Myocyte (in vitro differentiated cells): ENCODE measurements at regions not wholly inside any gene's neighbourhood (a gene's known extent, or its start where the extent isn't known, plus 50 kb on each side); places are given as distances from the start of the nearest gene placed in this dataset.
"Not testable (repeated sequence)": the region's sequence is repeated elsewhere in the genome, so short reads cannot be mapped to it uniquely, and the experiment has no call there.

ENCODE experiments used
- DNase-seq: peaks from one replicate; pipeline ENCODE4 v3.0.0-alpha.2; 2012; ENCODE audit warnings: low read depth

- DNase-seq = no peak
Observed at GRCh38 chr5:91243852-91244251, 139.3 kb downstream of the ARRDC3 start.

- no peak for DNase-seq
Observed at GRCh38 chr5:91243286-91243685, 139.8 kb downstream of the ARRDC3 start.

GRCh38 chr5:91241460-91241859 lies 141.7 kb downstream of the ARRDC3 start:
- not testable (repeated sequence) for DNase-seq

- DNase-seq = no peak
Observed at GRCh38 chr5:91240175-91240574, 142.9 kb downstream of the ARRDC3 start.

- no peak for DNase-seq
Observed at GRCh38 chr5:91235271-91235694, 147.8 kb downstream of the ARRDC3 start.

DNA sequence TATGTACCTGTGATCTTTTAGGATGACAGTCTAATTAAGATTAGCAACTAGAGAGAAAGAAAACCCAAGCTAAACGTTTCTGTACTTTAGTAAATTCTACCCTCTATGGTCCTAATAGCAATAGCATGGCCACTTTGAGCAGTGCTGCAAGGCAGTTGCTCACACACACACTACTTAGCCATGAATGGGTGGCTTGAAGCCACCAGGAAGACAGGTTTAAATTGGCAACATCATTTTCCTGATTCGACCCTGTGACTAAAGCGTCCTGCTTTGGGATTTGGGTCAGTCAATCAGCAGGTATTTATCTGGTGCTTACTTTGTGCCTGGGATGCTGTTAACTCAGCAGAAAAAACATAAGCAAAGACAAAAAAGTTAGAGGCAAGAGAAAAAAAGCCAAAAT lies 150.6 kb downstream of the ARRDC3 start:
- DNase-seq = no peak

DNA sequence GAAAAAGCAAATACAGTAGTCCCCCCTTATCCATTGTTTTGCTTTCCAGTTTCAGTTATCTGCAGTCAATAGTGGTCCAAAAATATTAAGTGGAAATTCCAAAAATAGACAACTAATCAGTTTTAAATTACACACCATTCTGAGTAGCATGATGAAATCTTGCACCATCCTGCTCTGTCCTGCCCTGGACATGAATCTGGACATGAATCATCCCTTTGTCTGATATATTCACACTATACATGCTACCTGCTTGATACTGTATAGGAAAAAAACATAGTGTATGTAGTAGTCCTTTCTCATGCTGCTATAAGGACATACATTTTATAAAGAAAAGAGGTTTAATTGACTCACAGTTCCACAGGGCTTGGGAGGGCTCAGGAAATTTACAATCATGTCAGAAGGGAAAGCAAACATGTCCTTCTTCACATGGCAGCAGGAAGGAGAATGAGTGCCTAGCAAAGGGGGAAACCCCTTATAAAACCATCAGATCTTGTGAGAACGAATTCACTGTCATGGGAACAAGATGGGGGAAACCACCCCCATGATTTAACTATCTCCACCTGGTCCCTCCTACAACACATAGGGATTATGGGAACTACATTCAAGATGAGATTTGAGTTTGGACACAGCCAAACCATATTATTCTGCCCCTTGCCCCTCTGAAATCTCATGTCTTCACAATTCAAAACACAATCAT lies 153.9 kb downstream of the ARRDC3 start:
- no peak for DNase-seq

DNA sequence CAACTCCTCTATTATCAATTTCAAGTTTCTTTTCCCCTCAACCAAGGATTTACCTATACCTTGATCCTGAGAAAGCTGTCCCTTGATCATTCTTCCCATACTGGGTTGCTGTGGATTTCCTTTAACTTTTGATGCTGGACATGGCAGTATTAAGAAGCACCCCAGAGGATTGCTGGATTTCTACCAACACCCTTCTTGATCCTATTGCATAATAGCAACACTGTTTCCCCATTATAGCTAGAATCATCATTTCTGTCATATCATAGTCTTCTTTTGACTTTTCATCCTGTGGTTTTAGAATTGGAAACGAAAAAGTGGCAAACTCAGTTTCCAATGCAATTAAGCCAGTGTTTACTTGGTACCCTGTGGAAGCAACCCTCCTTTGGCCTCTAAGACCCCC lies 154.9 kb downstream of the ARRDC3 start:
- no peak for DNase-seq

DNA sequence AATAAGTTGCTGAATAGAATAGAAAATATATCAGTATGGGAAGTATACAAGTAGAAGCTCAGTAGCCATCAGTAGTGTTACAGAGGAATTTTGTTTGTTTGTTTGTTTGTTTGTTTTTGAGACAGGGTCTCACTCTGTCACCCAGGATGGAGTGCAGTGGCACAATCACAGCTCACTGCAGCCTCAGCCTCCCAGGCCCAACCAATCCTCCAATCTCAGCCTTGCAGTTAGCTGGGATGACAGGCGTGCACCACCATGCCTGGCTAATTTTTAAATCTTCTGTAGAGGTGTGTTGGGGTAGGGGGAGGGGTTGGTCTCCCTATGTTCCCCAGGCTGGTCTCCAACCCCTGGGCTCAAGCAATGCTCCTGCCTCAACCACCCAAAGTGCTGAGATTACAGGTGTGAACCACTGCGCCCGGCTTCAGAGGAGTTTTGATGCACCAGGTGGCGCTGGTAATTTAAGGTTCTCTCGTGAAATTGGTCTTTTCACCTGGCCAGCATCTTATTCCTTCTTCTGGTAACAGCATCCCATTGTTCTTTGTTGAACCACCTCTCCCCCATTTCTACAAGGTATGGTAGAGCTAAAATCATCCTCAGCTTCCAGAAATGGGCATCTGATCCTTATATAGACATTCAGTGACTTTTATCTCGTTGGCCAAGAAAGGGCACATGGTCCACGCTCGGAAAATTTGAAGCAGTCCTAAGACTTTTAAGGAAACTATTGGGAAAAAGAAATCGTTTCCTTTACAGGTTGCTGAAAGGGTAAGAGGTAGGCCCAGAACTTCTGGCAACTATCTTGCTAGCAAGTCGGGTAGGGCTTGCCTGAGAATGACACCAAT lies 157.1 kb downstream of the ARRDC3 start:
- DNase-seq = no peak

DNA sequence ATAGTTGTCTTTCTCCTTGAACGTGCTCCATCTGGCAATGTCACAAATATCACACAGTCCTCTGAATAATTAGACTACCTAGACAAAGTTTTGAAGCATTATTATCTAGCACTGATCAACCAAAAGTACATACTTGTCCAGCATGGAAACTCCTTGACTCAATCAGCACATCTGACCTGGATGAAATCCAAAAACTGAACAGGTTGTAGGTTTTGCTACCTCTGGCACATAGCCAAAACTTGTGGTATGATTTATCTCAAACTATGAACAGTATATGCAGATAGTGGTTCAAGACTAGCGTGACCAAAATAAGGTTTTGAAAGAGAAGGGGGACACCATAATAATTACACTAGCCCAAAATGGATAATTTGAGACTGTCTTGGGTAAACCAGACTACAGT lies 158.1 kb downstream of the ARRDC3 start:
- DNase-seq = no peak

DNA sequence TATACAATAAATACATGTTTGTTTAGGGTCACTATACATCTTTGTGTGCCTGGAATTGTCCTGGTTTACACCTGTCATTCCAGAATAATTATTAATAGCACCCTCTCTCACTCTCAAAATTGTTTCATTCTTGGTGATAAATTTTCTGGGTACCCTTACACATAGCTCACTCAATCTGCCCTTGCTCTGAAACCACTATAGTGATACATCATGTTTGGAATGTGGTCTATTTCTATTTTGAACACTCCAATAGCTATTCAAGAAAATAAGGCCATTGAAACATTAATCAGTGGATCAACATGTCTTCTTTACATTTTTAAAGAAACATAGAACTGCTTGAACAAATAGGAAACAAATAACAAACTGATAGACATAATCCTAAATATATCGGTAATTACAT lies 158.7 kb downstream of the ARRDC3 start:
- peak; percentile 42 for DNase-seq

- DNase-seq = no peak
Observed at GRCh38 chr5:91223886-91224285, 159.2 kb downstream of the ARRDC3 start.

DNA sequence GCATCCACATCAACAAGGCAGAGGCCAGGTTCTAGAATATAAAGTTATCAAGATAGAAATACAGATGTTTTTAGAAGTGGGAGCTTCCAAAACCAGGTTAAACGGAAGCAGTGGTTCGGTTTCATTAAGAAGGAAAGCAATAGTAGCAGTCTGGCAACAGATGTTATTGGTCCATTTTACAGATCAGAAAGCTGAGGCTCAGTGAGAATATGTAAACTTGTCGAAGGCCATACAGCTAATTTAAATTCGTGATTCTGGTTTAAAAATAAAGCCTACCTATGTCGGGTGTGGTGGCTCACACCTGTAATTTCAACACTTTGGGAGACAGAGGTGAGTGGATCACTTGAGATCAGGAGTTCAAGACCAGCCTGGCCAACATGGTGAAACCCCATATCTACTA lies 160.6 kb downstream of the ARRDC3 start:
- DNase-seq = no peak

DNA sequence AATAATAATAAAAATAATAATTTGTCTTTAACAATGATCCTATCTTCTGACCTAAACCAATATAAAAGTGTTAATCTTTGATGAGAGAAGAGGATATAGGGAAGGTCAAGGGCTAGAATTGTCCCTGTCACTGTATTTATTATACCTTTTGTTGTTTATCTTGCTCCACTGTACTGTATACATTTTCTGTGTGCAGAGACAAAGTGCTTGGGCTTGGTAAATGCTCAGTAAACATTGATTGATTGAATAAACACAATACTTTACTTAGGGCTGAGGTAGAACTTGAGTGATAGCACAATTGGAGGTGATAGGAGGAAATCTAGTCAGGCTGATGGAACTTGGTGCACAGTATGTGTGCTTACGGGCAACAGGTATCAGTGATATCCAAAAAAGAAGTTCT lies 161.2 kb downstream of the ARRDC3 start:
- DNase-seq = no peak

DNA sequence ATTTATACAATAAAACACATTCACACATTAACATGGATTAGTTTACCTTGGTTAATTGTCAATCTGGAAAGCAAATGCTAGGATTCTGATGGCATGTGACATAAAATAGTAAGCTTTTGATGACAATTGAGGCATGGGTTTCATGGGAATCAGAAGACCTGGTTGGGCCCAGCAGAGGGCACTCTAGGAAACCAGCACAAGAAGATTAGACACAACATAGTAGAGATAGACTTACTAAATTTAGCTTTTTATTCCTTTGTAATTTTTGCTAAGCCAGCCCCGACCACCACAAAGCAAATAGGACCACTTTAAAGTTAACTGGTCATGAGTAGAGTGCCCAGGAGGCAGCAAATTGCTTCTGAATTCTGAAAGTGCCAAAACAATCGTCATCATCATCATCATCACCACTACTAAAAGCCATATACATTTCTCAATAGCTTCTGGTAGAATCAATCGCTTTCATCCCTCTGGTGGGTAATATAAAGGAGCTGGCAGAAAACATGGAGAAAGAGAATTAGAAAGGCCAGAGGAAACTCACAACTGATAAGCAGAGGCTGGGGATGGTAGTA lies 163.2 kb downstream of the ARRDC3 start:
- peak; percentile 54 for DNase-seq

- DNase-seq = peak; percentile 78
Observed at GRCh38 chr5:91219091-91219802, 163.9 kb downstream of the ARRDC3 start.

DNA sequence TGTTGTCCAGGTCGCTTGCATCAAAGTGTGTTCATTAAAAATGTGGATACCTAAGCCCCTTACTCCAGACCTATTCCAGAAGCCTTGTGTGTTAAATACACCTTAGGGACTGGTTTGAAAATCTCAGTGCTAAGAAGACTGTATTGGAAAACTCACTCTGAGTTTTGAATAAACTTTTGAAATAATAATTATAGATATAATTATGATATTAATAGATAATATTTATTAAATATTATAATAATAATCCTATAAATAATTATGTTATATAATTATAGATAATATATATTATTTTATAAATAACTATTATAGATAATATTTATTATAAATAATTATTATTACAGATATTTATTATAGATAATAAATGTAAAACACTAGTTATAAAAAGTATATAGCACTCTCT lies 165.3 kb downstream of the ARRDC3 start:
- no peak for DNase-seq

GRCh38 chr5:91214571-91214970 lies 168.5 kb downstream of the ARRDC3 start:
- no peak for DNase-seq
